SH-SY5Y (cell line): ENCODE measurements at regions not wholly inside any gene's neighbourhood (a gene's known extent, or its start where the extent isn't known, plus 50 kb on each side); places are given as distances from the start of the nearest gene placed in this dataset.

ENCODE experiments used
- GATA2 ChIP-seq: IDR thresholded peaks from 2 replicates; pipeline ENCODE4 v1.6.1; 2011; ENCODE audit warnings: mild to moderate bottlenecking, low read depth, low read length
- GATA3 ChIP-seq: IDR thresholded peaks from 2 replicates; pipeline ENCODE4 v1.6.1; 2011; ENCODE audit warnings: low read depth, mild to moderate bottlenecking, low read length, moderate library complexity

- TF ChIP-seq GATA2 (no peak), GATA3 (no peak)
Measured at GRCh38 chr15:96092186-96092585, 238.3 kb upstream of the NR2F2 start.
